ENCODE measurements at regions not wholly inside any gene's neighbourhood (a gene's known extent, or its start where the extent isn't known, plus 50 kb on each side); places are given as distances from the start of the nearest gene placed in this dataset.

- H3K4me3 ChIP-seq, result no peak overlapping the region
- WGBS, 2 donors, result 71 to 80% methylated on average over 3 of the region's 3 CpGs
These were observed 128.6 kb upstream of the BMPER start for GRCh38 chr7:33776788-33777187.

GRCh38 chr7:33778195-33778594 lies 127.1 kb upstream of the BMPER start:
- H3K9me3 ChIP-seq, result peaks cover 0 to 6% (median 0%) of the 10 kb centered on the region in 3 donors
- no peak for TF ChIP-seq CTCF (IDR thresholded peaks at IDR 0.05)
- TF ChIP-seq POLR2A (IDR thresholded peaks at IDR 0.05), result no peak
- intact Hi-C loops (cut with DNase I), result no loop called here
- DNase-seq, result no peak
- H3K27ac ChIP-seq, result no peak overlapping the region
- peaks cover 0 to 4% (median 0%) of the 10 kb centered on the region in 3 donors for H3K36me3 ChIP-seq
- WGBS, 2 donors, result 78 to 89% methylated on average over 2 of the region's 2 CpGs
- H3K27me3 ChIP-seq, result no peaks in the 10 kb centered on the region
- H3K4me1 ChIP-seq, result peaks cover 0 to 16% (median 3%) of the 10 kb centered on the region in 3 donors
- no peak overlapping the region for H3K4me3 ChIP-seq

More at GRCh38 chr7:33776788-33777187, 128.6 kb upstream of the BMPER start:
- no peak for TF ChIP-seq CTCF (IDR thresholded peaks at IDR 0.05)
- TF ChIP-seq POLR2A (IDR thresholded peaks at IDR 0.05), result no peak
- Histone ChIP-seq H3K9me3 (no peaks in the 10 kb centered on the region), H3K27ac (no peak overlapping the region), H3K4me1 (peaks cover 0 to 23% (median 3%) of the 10 kb centered on the region in 3 donors), H3K36me3 (peaks cover 0 to 3% (median 0%) of the 10 kb centered on the region in 3 donors), H3K27me3 (no peaks in the 10 kb centered on the region)
- intact Hi-C loops (cut with DNase I), result no loop called here
- no peak for DNase-seq

GRCh38 chr7:33779216-33779615 lies 126.1 kb upstream of the BMPER start:
- Histone ChIP-seq H3K4me3 (no peak overlapping the region), H3K9me3 (peaks cover 0 to 7% (median 0%) of the 10 kb centered on the region in 3 donors), H3K4me1 (peaks cover 0 to 16% (median 3%) of the 10 kb centered on the region in 3 donors), H3K27ac (no peak overlapping the region), H3K36me3 (peaks cover 0 to 4% (median 0%) of the 10 kb centered on the region in 3 donors), H3K27me3 (no peaks in the 10 kb centered on the region)
- 66 to 72% methylated on average over 5 of the region's 5 CpGs for WGBS, 2 donors
- no peak for TF ChIP-seq CTCF (IDR thresholded peaks at IDR 0.05)
- no peak for TF ChIP-seq POLR2A (IDR thresholded peaks at IDR 0.05)
- DNase-seq, result no peak
- intact Hi-C loops (cut with DNase I), result no loop called here

GRCh38 chr7:33781167-33781566 lies 124.2 kb upstream of the BMPER start:
- H3K4me1 ChIP-seq, result no peaks in the 10 kb centered on the region
- H3K36me3 ChIP-seq, result peaks cover 0 to 4% (median 0%) of the 10 kb centered on the region in 3 donors
- H3K27ac ChIP-seq, result no peak overlapping the region
- H3K9me3 ChIP-seq, result peaks cover 0 to 7% (median 0%) of the 10 kb centered on the region in 3 donors
- H3K27me3 ChIP-seq, result no peaks in the 10 kb centered on the region
- intact Hi-C loops (cut with DNase I), result no loop called here
- no peak for TF ChIP-seq CTCF (IDR thresholded peaks at IDR 0.05)
- no peak for TF ChIP-seq POLR2A (IDR thresholded peaks at IDR 0.05)
- 74 to 77% methylated on average over 2 of the region's 3 CpGs for WGBS, 2 donors
- DNase-seq, result no peak
- no peak overlapping the region for H3K4me3 ChIP-seq

GRCh38 chr7:33781796-33782195 lies 123.5 kb upstream of the BMPER start:
- H3K27me3 ChIP-seq, result no peaks in the 10 kb centered on the region
- H3K27ac ChIP-seq, result no peak overlapping the region
- H3K4me3 ChIP-seq, result no peak overlapping the region
- intact Hi-C loops (cut with DNase I), result no loop called here
- no peaks in the 10 kb centered on the region for H3K4me1 ChIP-seq
- 71 to 76% methylated on average over 3 of the region's 3 CpGs for WGBS, 2 donors
- H3K9me3 ChIP-seq, result peaks cover 0 to 7% (median 0%) of the 10 kb centered on the region in 3 donors
- DNase-seq, result no peak
- H3K36me3 ChIP-seq, result peaks cover 0 to 4% (median 0%) of the 10 kb centered on the region in 3 donors
- no peak for TF ChIP-seq CTCF (IDR thresholded peaks at IDR 0.05)
- TF ChIP-seq POLR2A (IDR thresholded peaks at IDR 0.05), result no peak

All from esophagus squamous epithelium (tissue), 5 donors.